AG09319 (cell line): ENCODE measurements at regions not wholly inside any gene's neighbourhood (a gene's known extent, or its start where the extent isn't known, plus 50 kb on each side); places are given as distances from the start of the nearest gene placed in this dataset.

ENCODE experiments used
- DNase-seq: peaks from one replicate; pipeline ENCODE4 v3.0.0-alpha.2; 2010; ENCODE audit warnings: low read depth; ENCODE audit errors: extremely low read depth
- TF ChIP-seq, protein P1 (sequence below): IDR thresholded peaks from 2 replicates; pipeline ENCODE4 v1.5.1; 2011; ENCODE audit warnings: low read depth, mild to moderate bottlenecking, inconsistent platforms, low read length, moderate library complexity

DNA sequence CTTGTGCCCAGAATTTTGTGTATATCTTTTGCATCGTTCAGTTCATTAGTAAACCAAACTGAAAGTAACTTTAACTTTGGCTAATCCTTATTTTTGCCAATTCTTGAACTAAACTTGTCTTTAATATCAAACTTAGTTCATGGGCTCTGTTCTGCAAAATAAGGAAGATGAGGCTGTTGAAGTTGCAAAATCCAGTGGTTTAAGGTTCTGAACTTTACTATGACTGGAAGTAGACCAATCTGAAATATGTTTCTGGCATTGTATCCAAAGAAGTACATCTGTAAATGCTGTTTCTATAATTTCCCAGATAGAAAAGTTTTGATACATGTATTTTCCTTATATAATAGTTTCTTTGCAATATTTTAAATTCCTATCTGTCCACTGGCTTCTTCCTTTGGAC, 238.1 kb downstream of the CETN3 start:
- TF ChIP-seq, protein P1, sequence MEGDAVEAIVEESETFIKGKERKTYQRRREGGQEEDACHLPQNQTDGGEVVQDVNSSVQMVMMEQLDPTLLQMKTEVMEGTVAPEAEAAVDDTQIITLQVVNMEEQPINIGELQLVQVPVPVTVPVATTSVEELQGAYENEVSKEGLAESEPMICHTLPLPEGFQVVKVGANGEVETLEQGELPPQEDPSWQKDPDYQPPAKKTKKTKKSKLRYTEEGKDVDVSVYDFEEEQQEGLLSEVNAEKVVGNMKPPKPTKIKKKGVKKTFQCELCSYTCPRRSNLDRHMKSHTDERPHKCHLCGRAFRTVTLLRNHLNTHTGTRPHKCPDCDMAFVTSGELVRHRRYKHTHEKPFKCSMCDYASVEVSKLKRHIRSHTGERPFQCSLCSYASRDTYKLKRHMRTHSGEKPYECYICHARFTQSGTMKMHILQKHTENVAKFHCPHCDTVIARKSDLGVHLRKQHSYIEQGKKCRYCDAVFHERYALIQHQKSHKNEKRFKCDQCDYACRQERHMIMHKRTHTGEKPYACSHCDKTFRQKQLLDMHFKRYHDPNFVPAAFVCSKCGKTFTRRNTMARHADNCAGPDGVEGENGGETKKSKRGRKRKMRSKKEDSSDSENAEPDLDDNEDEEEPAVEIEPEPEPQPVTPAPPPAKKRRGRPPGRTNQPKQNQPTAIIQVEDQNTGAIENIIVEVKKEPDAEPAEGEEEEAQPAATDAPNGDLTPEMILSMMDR: no peak

DNA sequence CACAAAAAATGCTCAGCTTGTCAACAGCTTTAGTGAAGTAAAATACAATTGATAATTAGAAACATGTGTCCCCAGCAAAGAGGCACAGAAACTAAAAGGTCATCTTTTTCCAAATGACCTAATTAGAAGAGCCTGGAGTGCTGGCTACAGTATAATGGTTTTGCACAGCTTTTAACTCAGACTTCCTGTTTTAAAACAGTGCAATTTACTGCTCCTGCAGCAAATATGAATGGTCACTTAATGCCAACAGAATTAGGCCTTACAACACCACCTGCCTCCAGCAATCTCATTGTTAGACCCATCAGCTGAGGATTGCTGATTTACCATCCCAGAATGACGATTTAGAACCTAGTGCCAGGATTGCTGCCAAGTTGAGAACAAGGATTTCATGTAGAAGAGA, 239.3 kb downstream of the CETN3 start:
- DNase-seq: no peak
- TF ChIP-seq, protein P1: no peak

More for the DNA sequence above, 238.1 kb downstream of the CETN3 start:
- DNase-seq: no peak

DNA sequence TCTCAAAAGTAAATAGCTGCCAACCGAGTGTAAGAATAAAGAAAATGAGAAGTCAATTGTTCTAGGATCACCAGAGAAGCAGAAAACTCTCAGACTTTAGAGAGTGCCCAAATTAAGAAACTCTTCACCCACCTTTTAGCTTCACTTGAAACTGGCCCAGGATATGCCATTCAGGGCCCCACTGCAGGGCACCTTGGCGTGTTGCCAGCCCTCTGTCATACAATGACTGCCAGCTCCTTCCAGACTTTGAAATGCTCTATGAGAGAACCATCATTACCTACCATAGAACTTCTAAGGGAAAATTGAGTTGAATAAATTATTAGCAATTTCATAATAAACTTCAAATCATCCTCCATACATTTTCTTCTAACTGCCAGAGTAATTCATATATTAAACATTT, 240.5 kb downstream of the CETN3 start:
- TF ChIP-seq, protein P1: no peak
- no peak for DNase-seq

DNA sequence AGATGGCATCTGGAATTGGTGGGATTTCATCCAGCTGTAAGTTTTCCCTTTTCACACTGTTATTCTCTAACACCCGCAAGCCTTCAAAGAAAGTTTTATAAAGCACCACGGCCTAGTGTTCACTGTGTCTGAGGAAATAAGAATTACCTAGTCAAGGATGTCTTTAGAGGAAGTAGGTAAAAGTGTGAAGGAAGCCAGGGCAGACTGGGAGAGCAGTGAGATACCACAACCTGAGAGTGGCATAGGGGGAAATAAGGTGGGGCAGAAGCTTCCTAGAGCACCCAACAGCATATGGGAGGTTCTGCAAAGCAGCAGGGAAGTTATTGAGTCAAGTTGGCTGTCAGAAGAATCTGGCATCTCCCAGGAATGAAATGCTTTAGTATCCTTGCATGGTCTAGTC, 241.2 kb downstream of the CETN3 start:
- TF ChIP-seq, protein P1: no peak
- no peak for DNase-seq

DNA sequence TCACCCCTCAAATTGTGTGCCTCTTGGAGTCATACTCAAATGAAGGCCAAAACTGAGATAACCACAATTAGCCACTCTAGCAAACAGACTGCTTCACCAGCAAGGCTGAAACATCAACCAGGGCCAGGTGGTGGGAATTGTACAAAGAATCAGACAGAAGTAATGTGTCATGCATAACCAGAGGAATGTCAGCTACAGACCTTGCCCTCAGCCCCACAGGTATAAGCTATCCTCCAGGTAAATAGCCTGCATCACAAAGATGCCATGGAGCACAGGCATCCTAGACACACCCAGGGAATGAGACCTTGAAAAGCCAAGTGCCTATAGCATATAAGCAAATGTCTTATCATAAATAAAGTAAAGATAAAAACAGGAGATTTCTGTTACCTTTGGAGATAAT, 242.7 kb downstream of the CETN3 start:
- DNase-seq: no peak
- TF ChIP-seq, protein P1: no peak

DNA sequence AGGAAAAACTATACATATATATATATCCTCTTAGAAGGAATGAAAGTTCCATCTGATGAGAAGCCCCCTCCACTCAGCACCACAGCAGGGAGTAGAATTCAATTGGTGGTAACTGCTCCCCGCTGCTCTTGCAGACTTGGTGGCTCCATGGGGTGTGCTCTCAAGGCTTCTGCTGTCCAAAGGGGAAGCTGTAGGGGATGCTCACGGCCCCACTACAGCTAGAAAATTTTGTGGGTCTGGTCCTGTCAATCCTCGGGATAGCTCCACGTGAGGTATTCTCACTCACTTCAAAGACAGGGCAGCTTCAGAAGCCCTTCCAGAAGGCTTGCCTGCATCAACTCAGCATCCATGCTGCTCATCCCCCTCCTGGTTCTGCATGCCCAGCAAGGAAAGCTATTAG, 247.2 kb downstream of the CETN3 start:
- TF ChIP-seq, protein P1: no peak
- no peak for DNase-seq

DNA sequence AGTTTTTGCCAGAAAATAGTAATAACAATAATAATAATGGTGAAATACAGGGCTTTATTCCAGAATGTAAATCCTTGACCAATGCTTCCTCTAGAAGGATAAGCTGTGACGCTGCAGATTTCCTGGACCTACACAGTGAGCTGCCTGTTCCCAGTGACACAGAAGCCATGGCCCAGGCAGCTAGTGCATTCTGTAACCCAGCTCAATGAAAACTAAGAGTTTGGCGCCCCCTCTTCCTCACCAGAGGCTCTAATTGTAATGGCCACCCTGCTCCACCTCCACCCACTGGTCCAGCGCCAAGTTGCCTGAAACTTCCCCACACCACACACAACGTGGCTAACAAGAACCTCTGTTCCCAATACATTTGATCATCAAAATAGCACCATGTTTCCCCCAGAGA, 248.1 kb downstream of the CETN3 start:
- TF ChIP-seq, protein P1: peak; percentile 14
- DNase-seq: no peak

DNA sequence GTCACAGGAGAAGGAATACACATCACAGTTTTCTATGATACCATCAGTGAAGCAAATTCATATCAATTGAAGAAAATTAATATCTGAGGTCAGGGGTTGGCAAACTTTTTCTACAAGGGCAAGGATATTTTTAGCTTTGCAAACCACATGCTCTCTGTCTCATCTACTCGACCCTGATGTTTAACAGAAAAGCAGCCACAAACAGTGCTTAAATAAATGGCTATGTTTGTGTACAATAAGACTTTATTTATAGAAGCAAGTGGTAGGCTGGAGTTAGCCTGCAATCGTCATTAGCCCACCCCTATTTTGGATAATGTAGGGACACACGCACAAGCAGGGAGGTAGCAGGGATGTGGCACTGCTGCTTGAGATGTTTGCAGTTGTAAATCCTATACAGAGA, 251.4 kb downstream of the CETN3 start:
- TF ChIP-seq, protein P1: no peak
- DNase-seq: no peak
